ENCODE measurements at regions not wholly inside any gene's neighbourhood (a gene's known extent, or its start where the extent isn't known, plus 50 kb on each side); places are given as distances from the start of the nearest gene placed in this dataset.

DNA sequence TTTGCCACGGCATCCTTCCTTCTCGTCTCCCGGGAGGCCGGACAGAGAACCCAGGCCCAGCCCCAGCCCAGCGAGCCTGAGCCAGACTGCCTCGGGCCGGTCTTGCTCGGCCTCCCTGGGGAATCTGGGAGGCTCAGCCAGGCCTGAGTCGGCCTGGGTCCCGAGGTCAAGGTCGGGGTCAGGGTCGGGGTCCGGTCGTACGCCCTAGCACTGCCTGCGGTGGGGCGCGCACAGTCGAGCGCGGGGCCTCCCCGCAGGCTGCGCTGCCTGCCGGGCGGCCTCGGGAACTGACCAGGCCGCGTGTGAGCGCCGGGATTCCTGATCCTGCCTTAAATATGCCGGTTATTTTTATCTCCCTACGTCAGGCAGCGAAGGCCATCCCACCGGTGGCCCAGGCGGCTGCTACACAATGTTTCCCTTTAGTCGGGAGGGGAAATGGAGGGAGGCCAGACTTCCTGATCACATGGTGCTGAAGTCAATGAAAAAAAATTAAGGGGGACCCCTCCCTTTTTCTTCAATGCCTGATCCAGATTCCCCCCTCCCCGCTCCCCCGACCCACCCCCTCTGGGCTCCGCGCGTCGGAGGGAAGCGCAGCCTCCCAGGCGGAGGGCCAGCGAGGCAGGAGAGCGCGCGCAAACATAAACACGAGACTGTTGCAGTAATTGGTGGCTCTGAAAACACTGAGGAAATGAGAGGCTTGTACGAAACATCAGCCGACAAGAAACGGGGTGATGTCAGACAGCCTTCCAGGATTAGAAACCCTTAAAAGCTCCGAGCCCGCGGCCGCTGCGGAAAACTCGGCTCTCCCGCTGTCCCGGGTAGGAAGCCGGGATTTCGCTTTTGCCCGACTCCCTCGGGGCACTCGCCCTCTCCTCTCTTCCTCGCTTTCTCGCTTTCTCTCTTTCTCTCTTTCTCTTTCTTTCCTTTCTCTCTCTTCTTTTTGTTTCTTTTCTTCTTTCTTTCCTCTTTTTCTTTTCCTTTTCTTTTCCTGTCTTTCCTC, 148.2 kb upstream of the KLF4 start:
- Histone ChIP-seq H3K9me3 (no peaks in the 10 kb centered on the region), H3K27me3 (no peaks in the 10 kb centered on the region), H3K36me3 (no peaks in the 10 kb centered on the region), H3K4me1 (peaks cover 0 to 21% of the 10 kb centered on the region in 2 donors), H3K4me3 (peak overlapping the region; percentile 42 to 44), H3K27ac (peak overlapping the region; percentile 94 to 96)
- peak; percentile 98 for DNase-seq (ENCODE audit: low spot score)
- TF ChIP-seq, protein P1, sequence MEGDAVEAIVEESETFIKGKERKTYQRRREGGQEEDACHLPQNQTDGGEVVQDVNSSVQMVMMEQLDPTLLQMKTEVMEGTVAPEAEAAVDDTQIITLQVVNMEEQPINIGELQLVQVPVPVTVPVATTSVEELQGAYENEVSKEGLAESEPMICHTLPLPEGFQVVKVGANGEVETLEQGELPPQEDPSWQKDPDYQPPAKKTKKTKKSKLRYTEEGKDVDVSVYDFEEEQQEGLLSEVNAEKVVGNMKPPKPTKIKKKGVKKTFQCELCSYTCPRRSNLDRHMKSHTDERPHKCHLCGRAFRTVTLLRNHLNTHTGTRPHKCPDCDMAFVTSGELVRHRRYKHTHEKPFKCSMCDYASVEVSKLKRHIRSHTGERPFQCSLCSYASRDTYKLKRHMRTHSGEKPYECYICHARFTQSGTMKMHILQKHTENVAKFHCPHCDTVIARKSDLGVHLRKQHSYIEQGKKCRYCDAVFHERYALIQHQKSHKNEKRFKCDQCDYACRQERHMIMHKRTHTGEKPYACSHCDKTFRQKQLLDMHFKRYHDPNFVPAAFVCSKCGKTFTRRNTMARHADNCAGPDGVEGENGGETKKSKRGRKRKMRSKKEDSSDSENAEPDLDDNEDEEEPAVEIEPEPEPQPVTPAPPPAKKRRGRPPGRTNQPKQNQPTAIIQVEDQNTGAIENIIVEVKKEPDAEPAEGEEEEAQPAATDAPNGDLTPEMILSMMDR (IDR thresholded peaks at IDR 0.05), result peak in 1 of 2 donors; percentile 28

DNA sequence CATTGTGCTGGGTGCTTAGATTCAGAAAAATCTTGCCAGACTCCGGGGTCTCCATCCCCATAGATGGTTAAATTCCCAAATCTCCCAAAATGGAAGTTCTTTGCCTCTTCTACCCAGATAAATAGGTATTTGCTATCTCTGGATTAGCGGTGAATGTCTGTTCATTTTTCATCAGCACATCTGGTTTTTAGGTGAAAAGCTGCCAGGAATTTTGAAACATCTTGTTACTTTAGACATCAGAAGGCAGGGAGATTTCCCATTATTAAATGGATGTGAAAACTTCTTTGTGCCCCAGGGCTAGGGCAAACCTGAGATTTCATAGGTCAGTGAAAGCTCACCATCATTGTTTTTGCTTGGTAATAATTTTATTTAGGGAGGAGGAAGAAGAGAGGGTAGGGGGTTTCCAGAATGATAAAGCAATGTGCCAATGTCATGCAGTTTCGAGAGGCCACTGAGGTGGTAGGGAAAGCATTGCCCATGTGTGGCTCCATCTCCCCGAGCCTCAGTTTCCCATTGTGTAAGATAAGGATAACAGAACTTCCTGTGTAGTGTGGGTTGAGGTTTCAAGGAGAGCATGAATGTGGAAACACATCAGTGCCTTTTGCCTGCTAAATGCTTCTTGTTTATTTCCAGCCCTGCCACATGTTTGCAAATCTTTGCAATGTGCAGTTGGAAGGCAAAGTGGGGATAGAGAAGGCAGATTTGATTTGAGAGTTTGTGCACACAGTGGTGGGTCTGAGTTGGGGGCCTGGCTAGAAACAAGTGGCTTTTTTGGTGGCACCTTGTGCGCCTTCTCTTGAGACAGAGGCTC, 147.2 kb upstream of the KLF4 start:
- H3K4me1 ChIP-seq, result peaks cover 0 to 21% of the 10 kb centered on the region in 2 donors
- no peak for DNase-seq (ENCODE audit: low spot score)
- peak overlapping the region; percentile 94 to 96 for H3K27ac ChIP-seq
- H3K36me3 ChIP-seq, result no peaks in the 10 kb centered on the region
- no peaks in the 10 kb centered on the region for H3K9me3 ChIP-seq
- TF ChIP-seq, protein P1 (IDR thresholded peaks at IDR 0.05), result no peak
- no peaks in the 10 kb centered on the region for H3K27me3 ChIP-seq
- H3K4me3 ChIP-seq, result peak overlapping the region; percentile 42 to 44

DNA sequence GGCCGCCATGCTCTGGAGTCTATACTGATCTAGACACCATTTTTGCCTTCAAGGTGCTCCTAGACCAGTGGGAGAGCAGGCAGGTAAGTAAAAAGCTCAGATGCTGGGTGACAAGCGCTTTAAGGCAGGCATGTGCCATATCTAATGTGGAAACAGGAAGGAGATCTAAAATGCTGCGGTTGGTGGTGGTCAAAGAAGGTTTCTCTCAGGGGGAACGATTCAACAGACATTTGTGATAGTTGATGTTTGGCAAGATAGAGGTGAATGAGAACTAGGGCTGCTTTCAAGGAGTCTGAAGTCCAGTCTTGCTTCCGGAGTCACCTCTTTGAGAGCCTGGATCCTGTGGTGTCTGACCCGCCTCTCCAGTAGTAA, 146.2 kb upstream of the KLF4 start:
- no peaks in the 10 kb centered on the region for H3K36me3 ChIP-seq
- H3K4me1 ChIP-seq, result peaks cover 0 to 21% of the 10 kb centered on the region in 2 donors
- H3K27ac ChIP-seq, result peak overlapping the region in 1 of 2 donors; percentile 8
- TF ChIP-seq, protein P1 (IDR thresholded peaks at IDR 0.05), result no peak
- no peaks in the 10 kb centered on the region for H3K27me3 ChIP-seq
- no peak for DNase-seq (ENCODE audit: low spot score)
- no peak overlapping the region for H3K4me3 ChIP-seq
- H3K9me3 ChIP-seq, result no peaks in the 10 kb centered on the region

DNA sequence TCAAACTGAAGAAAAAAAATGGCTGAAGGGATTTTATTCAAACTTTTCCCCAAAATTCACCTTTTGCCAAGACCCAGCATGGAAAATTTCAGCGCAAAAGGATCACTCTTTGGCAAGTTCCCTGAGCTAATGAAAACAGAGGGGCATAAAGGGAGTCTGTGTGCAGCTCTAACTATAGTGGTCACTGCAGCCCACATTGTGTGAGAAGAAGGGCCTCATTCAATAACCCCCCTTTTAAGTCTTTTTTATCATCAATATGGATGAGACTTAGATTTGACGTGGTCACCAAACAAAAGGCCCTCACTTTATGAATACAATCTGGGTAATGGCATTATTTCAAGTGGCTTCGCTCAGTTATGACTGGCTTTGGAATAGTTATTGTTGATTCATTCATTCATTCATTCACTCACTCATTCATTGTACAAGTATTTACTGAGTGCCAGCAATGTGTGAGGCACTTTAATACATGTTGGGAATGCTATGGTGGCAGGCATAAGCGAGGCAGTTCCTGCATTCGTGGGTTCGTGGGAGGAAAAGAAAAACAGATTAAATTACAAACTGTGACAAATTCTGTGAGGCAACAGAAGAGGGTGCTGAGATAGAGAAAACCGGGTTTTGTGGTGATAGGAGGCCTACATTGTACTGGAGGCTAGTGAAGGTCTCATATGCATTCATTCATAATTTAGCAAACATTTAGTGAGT, 145.7 kb upstream of the KLF4 start:
- TF ChIP-seq, protein P1 (IDR thresholded peaks at IDR 0.05), result no peak
- peak overlapping the region in 1 of 2 donors; percentile 8 for H3K27ac ChIP-seq

DNA sequence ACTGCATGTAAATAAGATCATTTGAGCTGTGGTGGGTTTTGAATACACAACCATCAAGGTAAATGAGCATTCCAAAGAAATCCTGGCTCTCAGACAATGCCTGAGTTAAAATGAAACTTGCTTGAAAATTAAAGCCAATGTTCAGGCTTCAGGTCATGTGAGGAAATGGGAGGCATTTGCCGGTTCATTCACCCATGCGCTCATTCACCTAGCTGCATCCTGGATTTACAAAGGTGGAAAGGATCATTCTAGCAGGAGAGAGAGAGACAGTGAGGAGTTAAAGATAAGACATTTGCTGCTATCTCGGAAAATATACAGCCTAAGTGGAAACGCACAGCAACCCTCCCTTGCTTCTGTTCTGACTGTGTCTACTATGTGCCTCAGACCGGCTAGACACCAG, 143.8 kb upstream of the KLF4 start:
- Histone ChIP-seq H3K9me3 (no peaks in the 10 kb centered on the region), H3K27me3 (no peaks in the 10 kb centered on the region), H3K4me1 (peaks cover 0 to 12% of the 10 kb centered on the region in 2 donors), H3K36me3 (no peaks in the 10 kb centered on the region), H3K27ac (no peak overlapping the region), H3K4me3 (no peak overlapping the region)
- TF ChIP-seq, protein P1 (IDR thresholded peaks at IDR 0.05), result no peak
- no peak for DNase-seq (ENCODE audit: low spot score)

More for the DNA sequence above, 145.7 kb upstream of the KLF4 start:
- H3K9me3 ChIP-seq, result no peaks in the 10 kb centered on the region
- peaks cover 0 to 21% of the 10 kb centered on the region in 2 donors for H3K4me1 ChIP-seq
- DNase-seq (ENCODE audit: low spot score), result no peak
- no peaks in the 10 kb centered on the region for H3K27me3 ChIP-seq
- no peaks in the 10 kb centered on the region for H3K36me3 ChIP-seq
- H3K4me3 ChIP-seq, result no peak overlapping the region
